Common myeloid progenitor, CD34-positive (primary cell): ENCODE measurements at regions not wholly inside any gene's neighbourhood (a gene's known extent, or its start where the extent isn't known, plus 50 kb on each side); places are given as distances from the start of the nearest gene placed in this dataset.
"Not testable (repeated sequence)": the region's sequence is repeated elsewhere in the genome, so short reads cannot be mapped to it uniquely, and the experiment has no call there.

Experiments used
- CTCF ChIA-PET: fragments of 350-600 bp; sonication (Branson Sonifier 250); formaldehyde crosslinking; loops from one replicate; lab custom pipeline; 2021; ENCODE audit warnings: antibody characterized with exemption; lab: Charles Lee
- POLR2A ChIA-PET: fragments of 350-600 bp; sonication (Branson Sonifier 250); formaldehyde crosslinking; loops from one replicate; lab custom pipeline; 2021; ENCODE audit warnings: antibody characterized with exemption; lab: Charles Lee
- DNase-seq, 3 donors: peaks; one replicate each; pipeline versions ENCODE4 v3.0.0 to v3.0.0-alpha.2; 2013
- H3K27ac ChIP-seq, 2 experiments: 1 replicate in 1 of 2; 2 replicates in 1 of 2; pipeline ENCODE4 v1.7.0; 2013; ENCODE audit warnings: inconsistent platforms in 2 of 2, low read length in 2 of 2, mild to moderate bottlenecking in 2 of 2, low read depth in 1 of 2, moderate library complexity in 1 of 2; ENCODE audit not compliant: severe bottlenecking in 2 of 2, insufficient read depth in 1 of 2, poor library complexity in 1 of 2
- H3K27me3 ChIP-seq, 5 experiments: replicated peaks in 2 of 5; 1 replicate in 3 of 5; 2 replicates in 2 of 5; pipeline versions ENCODE4 v1.6.1 to v1.7.0; 2013; ENCODE audit warnings: low read length in 4 of 5, mild to moderate bottlenecking in 2 of 5, moderate library complexity in 2 of 5, inconsistent platforms in 1 of 5; ENCODE audit not compliant: insufficient read depth in 5 of 5, control insufficient read depth in 4 of 5
- H3K36me3 ChIP-seq, 4 experiments: 1 replicate in 2 of 4; 2 replicates in 2 of 4; pipeline versions ENCODE4 v1.6.1 to v1.7.0; 2013; ENCODE audit warnings: low read length in 3 of 4, control low read depth in 1 of 4, mild to moderate bottlenecking in 1 of 4; ENCODE audit not compliant: control insufficient read depth in 4 of 4, insufficient read depth in 4 of 4
- H3K4me1 ChIP-seq, 4 experiments: 1 replicate in 3 of 4; 2 replicates in 1 of 4; pipeline versions ENCODE4 v1.6.1 to v1.7.1; 2013; ENCODE audit warnings: low read length in 3 of 4, mild to moderate bottlenecking in 3 of 4, control low read depth in 1 of 4, inconsistent platforms in 1 of 4, moderate library complexity in 1 of 4; ENCODE audit not compliant: control insufficient read depth in 4 of 4, insufficient read depth in 4 of 4; ENCODE audit errors: control extremely low read depth in 1 of 4
- H3K4me3 ChIP-seq, 7 experiments: 1 replicate in 4 of 7; 2 replicates in 3 of 7; pipeline versions ENCODE4 v1.5.1 to v1.7.0; 2013; ENCODE audit warnings: mild to moderate bottlenecking in 7 of 7, low read length in 6 of 7, moderate library complexity in 6 of 7, inconsistent platforms in 2 of 7, low read depth in 2 of 7, control low read depth in 1 of 7; ENCODE audit not compliant: insufficient read depth in 4 of 7, control insufficient read depth in 1 of 7; ENCODE audit errors: extremely low read depth in 1 of 7
- H3K9me3 ChIP-seq, 5 experiments: 1 replicate in 4 of 5; 2 replicates in 1 of 5; pipeline versions ENCODE4 v1.6.1 to v1.7.1; 2013; ENCODE audit warnings: low read length in 4 of 5, mild to moderate bottlenecking in 2 of 5, inconsistent platforms in 1 of 5, low read depth in 1 of 5, moderate library complexity in 1 of 5; ENCODE audit not compliant: control insufficient read depth in 4 of 5, insufficient read depth in 2 of 5; ENCODE audit errors: control extremely low read depth in 1 of 5
- WGBS: methylation state at CpG from one replicate; pipeline ENCODE4 v1.1.5; 2013; ENCODE audit not compliant: insufficient coverage; 5-methylcytosine and 5-hydroxymethylcytosine counted together

- Histone ChIP-seq H3K36me3 (no peaks in the 10 kb centered on the region), H3K27ac (no peak overlapping the region), H3K4me3 (no peak overlapping the region), H3K4me1 (no peaks in the 10 kb centered on the region), H3K9me3 (no peaks in the 10 kb centered on the region), H3K27me3 (peaks cover 4 to 24% (median 9%) of the 10 kb centered on the region in 5 experiments)
- no peak for DNase-seq
- ChIA-PET CTCF (no interaction called here), POLR2A (no interaction called here)
- 76% methylated on average over 8 of the region's 10 CpGs for WGBS
Measured at GRCh38 chr12:30164382-30165318, 380.9 kb upstream of the TMTC1 start.

GRCh38 chr12:30156833-30157232 lies 373.1 kb upstream of the TMTC1 start:
- 94% methylated on average over 12 of the region's 22 CpGs for WGBS
- H3K9me3 ChIP-seq, CTCF ChIA-PET, POLR2A ChIA-PET, H3K4me3 ChIP-seq, DNase-seq, H3K4me1 ChIP-seq, H3K27ac ChIP-seq, H3K27me3 ChIP-seq, H3K36me3 ChIP-seq: not testable (repeated sequence)

GRCh38 chr12:30155001-30155730 lies 371.4 kb upstream of the TMTC1 start:
- Histone ChIP-seq H3K27ac (no peak overlapping the region), H3K36me3 (no peaks in the 10 kb centered on the region), H3K27me3 (no peaks in the 10 kb centered on the region), H3K4me3 (no peak overlapping the region), H3K4me1 (no peaks in the 10 kb centered on the region), H3K9me3 (peaks cover 0 to 3% (median 0%) of the 10 kb centered on the region in 5 experiments)
- whole genome bisulfite sequencing = 93% methylated on average over 6 of the region's 6 CpGs
- no peak for DNase-seq
- CTCF ChIA-PET = no interaction called here
- POLR2A ChIA-PET = no interaction called here

- no peak overlapping the region for H3K4me3 ChIP-seq
- no peaks in the 10 kb centered on the region for H3K4me1 ChIP-seq
- H3K27me3 ChIP-seq = no peaks in the 10 kb centered on the region
- no peak overlapping the region for H3K27ac ChIP-seq
- WGBS = no CpG with 5 or more reads among the region's 1 CpG
- peaks cover 0 to 3% (median 0%) of the 10 kb centered on the region in 5 experiments for H3K9me3 ChIP-seq
- POLR2A ChIA-PET = no interaction called here
- DNase-seq = no peak
- no peaks in the 10 kb centered on the region for H3K36me3 ChIP-seq
- CTCF ChIA-PET = no interaction called here
Measured at GRCh38 chr12:30153981-30154380, 370.2 kb upstream of the TMTC1 start.

GRCh38 chr12:30152705-30153104 lies 369.0 kb upstream of the TMTC1 start:
- no peak for DNase-seq
- no peaks in the 10 kb centered on the region for H3K36me3 ChIP-seq
- CTCF ChIA-PET = no interaction called here
- H3K9me3 ChIP-seq = peaks cover 0 to 3% (median 2%) of the 10 kb centered on the region in 5 experiments
- H3K27ac ChIP-seq = no peak overlapping the region
- no peaks in the 10 kb centered on the region for H3K27me3 ChIP-seq
- no peaks in the 10 kb centered on the region for H3K4me1 ChIP-seq
- H3K4me3 ChIP-seq = no peak overlapping the region
- POLR2A ChIA-PET = no interaction called here

- H3K4me3 ChIP-seq = no peak overlapping the region
- peaks cover 0 to 3% (median 2%) of the 10 kb centered on the region in 5 experiments for H3K9me3 ChIP-seq
- no peaks in the 10 kb centered on the region for H3K27me3 ChIP-seq
- no peak for DNase-seq
- 75% methylated on average over 5 of the region's 5 CpGs for WGBS
- H3K4me1 ChIP-seq = no peaks in the 10 kb centered on the region
- POLR2A ChIA-PET = no interaction called here
- H3K27ac ChIP-seq = no peak overlapping the region
- CTCF ChIA-PET = no interaction called here
- H3K36me3 ChIP-seq = no peaks in the 10 kb centered on the region
Measured at GRCh38 chr12:30151831-30152230, 368.1 kb upstream of the TMTC1 start.

GRCh38 chr12:30146561-30146960 lies 362.8 kb upstream of the TMTC1 start:
- Histone ChIP-seq H3K27ac (no peak overlapping the region), H3K9me3 (peaks cover 0 to 2% (median 0%) of the 10 kb centered on the region in 5 experiments), H3K27me3 (no peaks in the 10 kb centered on the region), H3K4me1 (no peaks in the 10 kb centered on the region), H3K36me3 (no peaks in the 10 kb centered on the region), H3K4me3 (no peak overlapping the region)
- 100% methylated on average over 4 of the region's 5 CpGs for WGBS
- DNase-seq = no peak
- CTCF ChIA-PET = no interaction called here
- POLR2A ChIA-PET = no interaction called here
